Neural crest cell (in vitro differentiated cells): ENCODE measurements at regions not wholly inside any gene's neighbourhood (a gene's known extent, or its start where the extent isn't known, plus 50 kb on each side); places are given as distances from the start of the nearest gene placed in this dataset.

Source experiments
- DNase-seq: peaks from one replicate; pipeline ENCODE4 v3.0.0; 2021; ENCODE audit warnings: low read depth, mixed read lengths, low spot score
- H3K27ac Mint-ChIP-seq: one replicate; pipeline ENCODE4 v1.8.0; 2021; ENCODE audit warnings: mild to moderate bottlenecking, mixed read lengths; ENCODE audit not compliant: unreplicated experiment
- H3K27me3 Mint-ChIP-seq: 2 replicates; pipeline ENCODE4 v1.8.0; 2021; ENCODE audit warnings: low read depth, mild to moderate bottlenecking, mixed read lengths
- H3K36me3 Mint-ChIP-seq: 2 replicates; pipeline ENCODE4 v1.8.0; 2021; ENCODE audit warnings: low read depth, mild to moderate bottlenecking, mixed read lengths
- H3K4me1 Mint-ChIP-seq: 2 replicates; pipeline ENCODE4 v1.8.0; 2021; ENCODE audit warnings: mixed read lengths
- H3K4me3 Mint-ChIP-seq: one replicate; pipeline ENCODE4 v1.8.0; 2021; ENCODE audit warnings: mild to moderate bottlenecking, mixed read lengths
- H3K9me3 Mint-ChIP-seq: 2 replicates; pipeline ENCODE4 v1.8.0; 2021; ENCODE audit warnings: mixed read lengths
- TF ChIP-seq, protein P1 (sequence below): fragments of 200-600 bp; sonication (generic); conservative IDR thresholded peaks from 2 replicates; pipeline ENCODE4 v1.5.0; 2021; ENCODE audit warnings: antibody characterized with exemption, mild to moderate bottlenecking

GRCh38 chr5:30662373-30662772 is 531.1 kb upstream of the CDH6 start:
- no peak overlapping the region for H3K27ac Mint-ChIP-seq
- H3K9me3 Mint-ChIP-seq: peaks cover 12% of the 10 kb centered on the region
- peaks cover 7% of the 10 kb centered on the region for H3K4me1 Mint-ChIP-seq
- TF ChIP-seq, protein P1, sequence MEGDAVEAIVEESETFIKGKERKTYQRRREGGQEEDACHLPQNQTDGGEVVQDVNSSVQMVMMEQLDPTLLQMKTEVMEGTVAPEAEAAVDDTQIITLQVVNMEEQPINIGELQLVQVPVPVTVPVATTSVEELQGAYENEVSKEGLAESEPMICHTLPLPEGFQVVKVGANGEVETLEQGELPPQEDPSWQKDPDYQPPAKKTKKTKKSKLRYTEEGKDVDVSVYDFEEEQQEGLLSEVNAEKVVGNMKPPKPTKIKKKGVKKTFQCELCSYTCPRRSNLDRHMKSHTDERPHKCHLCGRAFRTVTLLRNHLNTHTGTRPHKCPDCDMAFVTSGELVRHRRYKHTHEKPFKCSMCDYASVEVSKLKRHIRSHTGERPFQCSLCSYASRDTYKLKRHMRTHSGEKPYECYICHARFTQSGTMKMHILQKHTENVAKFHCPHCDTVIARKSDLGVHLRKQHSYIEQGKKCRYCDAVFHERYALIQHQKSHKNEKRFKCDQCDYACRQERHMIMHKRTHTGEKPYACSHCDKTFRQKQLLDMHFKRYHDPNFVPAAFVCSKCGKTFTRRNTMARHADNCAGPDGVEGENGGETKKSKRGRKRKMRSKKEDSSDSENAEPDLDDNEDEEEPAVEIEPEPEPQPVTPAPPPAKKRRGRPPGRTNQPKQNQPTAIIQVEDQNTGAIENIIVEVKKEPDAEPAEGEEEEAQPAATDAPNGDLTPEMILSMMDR: no peak
- no peak overlapping the region for H3K4me3 Mint-ChIP-seq
- no peaks in the 10 kb centered on the region for H3K36me3 Mint-ChIP-seq
- no peak for DNase-seq
- no peaks in the 10 kb centered on the region for H3K27me3 Mint-ChIP-seq

- TF ChIP-seq, protein P1: no peak
- DNase-seq: no peak
- peaks cover 7% of the 10 kb centered on the region for H3K4me1 Mint-ChIP-seq
- no peak overlapping the region for H3K4me3 Mint-ChIP-seq
- H3K27ac Mint-ChIP-seq: no peak overlapping the region
- H3K27me3 Mint-ChIP-seq: no peaks in the 10 kb centered on the region
- H3K9me3 Mint-ChIP-seq: peaks cover 12% of the 10 kb centered on the region
- no peaks in the 10 kb centered on the region for H3K36me3 Mint-ChIP-seq
Observed at GRCh38 chr5:30661730-30662129, 531.8 kb upstream of the CDH6 start.

DNA sequence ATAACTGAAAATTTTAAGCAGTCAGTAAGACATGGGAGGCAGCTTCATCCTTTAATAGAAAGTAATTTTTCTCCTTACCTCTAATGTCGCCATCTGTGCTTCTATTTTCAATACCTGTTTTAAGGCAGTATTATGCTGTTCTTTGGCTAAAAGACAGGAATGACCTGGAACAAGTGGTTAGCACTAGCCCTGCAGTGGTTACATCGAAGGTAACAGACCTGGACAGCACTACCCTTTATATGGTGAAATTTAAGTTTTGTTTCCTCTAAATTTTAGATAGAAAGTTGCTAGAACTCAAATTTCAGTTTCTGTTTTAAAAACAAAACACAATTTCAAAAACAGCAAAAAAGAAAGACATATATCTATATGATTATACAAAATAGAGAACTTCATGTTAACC is 534.1 kb upstream of the CDH6 start:
- TF ChIP-seq, protein P1: no peak
- Mint-ChIP-seq H3K27ac (no peak overlapping the region), H3K4me1 (peaks cover 7% of the 10 kb centered on the region), H3K36me3 (no peaks in the 10 kb centered on the region), H3K9me3 (peaks cover 10% of the 10 kb centered on the region), H3K4me3 (no peak overlapping the region), H3K27me3 (no peaks in the 10 kb centered on the region)
- DNase-seq: no peak

DNA sequence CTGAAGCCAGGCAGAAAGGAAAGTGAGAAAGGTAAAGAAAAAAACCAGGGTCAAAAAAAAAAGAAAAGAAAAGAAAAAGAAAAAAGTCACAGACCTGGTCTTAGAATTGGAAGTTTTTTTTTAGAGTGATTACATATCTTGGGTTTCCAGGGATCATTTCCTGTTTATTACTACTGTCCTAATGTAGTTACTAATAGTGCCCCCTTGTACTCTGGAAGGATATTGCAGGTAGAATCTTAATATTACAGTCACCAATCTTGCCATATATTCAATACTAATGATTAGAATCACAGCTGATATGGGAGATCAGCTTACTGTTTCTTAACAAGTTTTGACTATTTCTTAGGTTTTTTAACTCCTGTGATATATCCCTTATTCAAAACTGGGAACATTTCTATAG is 543.2 kb upstream of the CDH6 start:
- H3K36me3 Mint-ChIP-seq: peaks cover 2% of the 10 kb centered on the region
- H3K4me1 Mint-ChIP-seq: no peaks in the 10 kb centered on the region
- H3K27me3 Mint-ChIP-seq: no peaks in the 10 kb centered on the region
- DNase-seq: no peak
- H3K9me3 Mint-ChIP-seq: peaks cover 10% of the 10 kb centered on the region
- TF ChIP-seq, protein P1: peak; percentile 26
- H3K27ac Mint-ChIP-seq: no peak overlapping the region
- H3K4me3 Mint-ChIP-seq: no peak overlapping the region

DNA sequence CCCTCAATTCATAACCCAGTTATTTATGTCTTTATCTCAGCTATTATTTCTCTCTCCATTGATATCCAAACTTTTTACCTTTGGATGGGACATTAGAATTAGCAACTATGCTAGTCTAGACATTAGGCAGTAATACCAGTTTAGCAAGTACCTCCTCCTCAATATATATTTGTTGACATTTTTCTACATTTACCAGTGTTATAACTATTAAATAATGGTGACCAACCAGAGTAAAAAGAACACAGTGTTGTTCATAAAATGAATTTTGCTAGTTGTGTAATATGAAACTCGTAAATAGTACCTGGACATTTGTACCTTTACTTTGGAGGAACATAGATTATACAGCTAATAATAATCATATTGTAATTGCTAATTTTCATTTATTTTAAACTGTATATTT is 554.6 kb upstream of the CDH6 start:
- no peak overlapping the region for H3K4me3 Mint-ChIP-seq
- no peak for DNase-seq
- H3K36me3 Mint-ChIP-seq: peaks cover 12% of the 10 kb centered on the region
- TF ChIP-seq, protein P1: no peak
- H3K9me3 Mint-ChIP-seq: peaks cover 19% of the 10 kb centered on the region
- H3K27ac Mint-ChIP-seq: no peak overlapping the region
- no peaks in the 10 kb centered on the region for H3K4me1 Mint-ChIP-seq
- H3K27me3 Mint-ChIP-seq: no peaks in the 10 kb centered on the region

- Mint-ChIP-seq H3K4me1 (no peaks in the 10 kb centered on the region), H3K27ac (no peak overlapping the region), H3K9me3 (peaks cover 9% of the 10 kb centered on the region), H3K36me3 (peaks cover 4% of the 10 kb centered on the region), H3K4me3 (no peak overlapping the region), H3K27me3 (no peaks in the 10 kb centered on the region)
- TF ChIP-seq, protein P1: no peak
- DNase-seq: no peak
Observed at GRCh38 chr5:30627945-30628344, 565.5 kb upstream of the CDH6 start.
